ENCODE measurements at regions not wholly inside any gene's neighbourhood (a gene's known extent, or its start where the extent isn't known, plus 50 kb on each side); places are given as distances from the start of the nearest gene placed in this dataset.

DNA sequence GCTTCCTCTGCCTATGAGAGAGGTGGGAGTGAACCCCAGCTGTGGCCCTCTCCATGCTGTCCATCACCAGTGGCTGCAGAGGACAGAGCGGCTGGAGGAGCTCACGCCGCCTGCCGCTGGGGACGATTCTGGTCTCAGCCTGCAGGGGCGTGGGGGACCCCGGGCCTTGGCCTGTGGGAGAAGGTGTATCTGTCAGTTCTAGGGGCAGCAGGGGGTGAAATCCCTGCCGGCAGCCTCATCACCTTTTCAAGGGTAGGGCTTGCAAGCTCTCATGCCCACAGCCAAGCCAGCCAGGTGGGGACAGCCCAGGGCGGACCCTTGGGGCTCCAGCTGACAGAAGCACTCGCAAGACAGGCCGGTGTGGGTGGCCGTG is 80.2 kb downstream of the TSPAN17 start:
- Histone ChIP-seq H3K4me1 (ENCODE audit: control insufficient read depth in 1 of 2, extremely low read depth in 1 of 2, insufficient read depth in 2 of 2, low read length in 2 of 2) (peaks cover 0 to 34% of the 10 kb centered on the region in 2 experiments), H3K9me3 (no peaks in the 10 kb centered on the region), H3K36me3 (ENCODE audit: control insufficient read depth in 2 of 2, extremely low read depth in 1 of 2, insufficient read depth in 1 of 2, low read length in 1 of 2) (no peaks in the 10 kb centered on the region), H3K4me3 (ENCODE audit: control insufficient read depth in 1 of 2, extremely low read depth in 1 of 2, low read length in 1 of 2) (no peak overlapping the region), H3K27me3 (replicated peaks in 1 of 2; ENCODE audit: control insufficient read depth in 2 of 2, extremely low read depth in 1 of 2, insufficient read depth in 2 of 2, low read length in 1 of 2) (peaks cover 0 to 65% of the 10 kb centered on the region in 2 experiments), H3K27ac (ENCODE audit: low read length) (no peak overlapping the region)
- H3K4me1 Mint-ChIP-seq, result peaks cover 7 to 33% (median 12%) of the 10 kb centered on the region in 3 donors
- CTCF ChIA-PET, result no interaction called here
- no peak overlapping the region for H3K27ac Mint-ChIP-seq
- no peak overlapping the region for H3K4me3 Mint-ChIP-seq
- WGBS (ENCODE audit: insufficient coverage), result 93% methylated on average over 11 of the region's 12 CpGs
- no peaks in the 10 kb centered on the region for H3K36me3 Mint-ChIP-seq
- peaks cover 0 to 5% (median 0%) of the 10 kb centered on the region in 3 donors for H3K9me3 Mint-ChIP-seq
- ATAC-seq (replicated peaks in 1 of 4) (no peak), DNase-seq (no peak)
- peaks cover 40 to 45% of the 10 kb centered on the region in 2 donors for H3K27me3 Mint-ChIP-seq
- POLR2A ChIA-PET, result no interaction called here

DNA sequence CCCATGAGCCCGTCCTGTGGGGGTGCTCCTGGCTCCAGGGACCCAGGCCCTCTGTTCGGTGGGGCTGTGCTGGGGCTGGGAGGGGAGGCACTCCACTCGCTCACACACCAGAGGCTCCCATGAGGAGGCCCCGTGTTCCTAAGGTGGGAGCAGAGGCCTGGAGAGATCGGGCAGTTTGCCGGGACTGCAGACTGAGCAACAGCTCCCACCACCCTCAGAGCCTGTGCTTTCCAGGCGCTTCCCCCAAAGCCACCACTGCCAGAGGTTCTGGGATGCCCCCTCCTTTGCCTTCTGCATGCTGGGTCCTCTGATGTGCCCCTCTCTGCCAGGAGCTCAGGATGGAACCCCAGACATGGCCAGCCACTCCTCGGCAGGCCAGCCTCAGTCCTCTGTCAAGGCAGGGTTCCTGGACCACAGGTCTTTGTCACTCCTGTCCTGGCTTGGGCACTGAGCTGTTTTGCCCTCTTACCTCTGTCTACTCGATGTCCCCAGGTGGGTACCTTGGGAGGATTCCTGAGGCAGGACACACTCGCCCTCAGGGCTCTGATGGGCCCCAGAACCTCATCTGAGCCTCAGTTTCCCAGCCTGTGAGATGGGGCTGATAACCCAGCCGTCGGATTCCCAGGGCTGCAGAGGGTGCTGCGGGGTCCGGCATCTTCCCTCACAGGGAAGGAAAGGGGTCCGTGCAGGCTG is 80.8 kb downstream of the TSPAN17 start:
- Mint-ChIP-seq H3K36me3 (no peaks in the 10 kb centered on the region), H3K27me3 (peaks cover 41 to 48% of the 10 kb centered on the region in 2 donors), H3K4me1 (peaks cover 7 to 28% (median 8%) of the 10 kb centered on the region in 3 donors), H3K9me3 (peaks cover 0 to 5% (median 0%) of the 10 kb centered on the region in 3 donors), H3K4me3 (no peak overlapping the region), H3K27ac (no peak overlapping the region)
- ATAC-seq (replicated peaks in 1 of 4) (no peak), DNase-seq (no peak)
- Histone ChIP-seq H3K27me3 (replicated peaks in 1 of 2; ENCODE audit: control insufficient read depth in 2 of 2, extremely low read depth in 1 of 2, insufficient read depth in 2 of 2, low read length in 1 of 2) (peaks cover 0 to 65% of the 10 kb centered on the region in 2 experiments), H3K27ac (ENCODE audit: low read length) (no peak overlapping the region), H3K4me3 (ENCODE audit: control insufficient read depth in 1 of 2, extremely low read depth in 1 of 2, low read length in 1 of 2) (no peak overlapping the region), H3K4me1 (ENCODE audit: control insufficient read depth in 1 of 2, extremely low read depth in 1 of 2, insufficient read depth in 2 of 2, low read length in 2 of 2) (peaks cover 0 to 27% of the 10 kb centered on the region in 2 experiments), H3K9me3 (no peaks in the 10 kb centered on the region), H3K36me3 (ENCODE audit: control insufficient read depth in 2 of 2, extremely low read depth in 1 of 2, insufficient read depth in 1 of 2, low read length in 1 of 2) (no peaks in the 10 kb centered on the region)
- WGBS (ENCODE audit: insufficient coverage), result 79% methylated on average over 12 of the region's 15 CpGs
- CTCF ChIA-PET, result no interaction called here
- POLR2A ChIA-PET, result no interaction called here

DNA sequence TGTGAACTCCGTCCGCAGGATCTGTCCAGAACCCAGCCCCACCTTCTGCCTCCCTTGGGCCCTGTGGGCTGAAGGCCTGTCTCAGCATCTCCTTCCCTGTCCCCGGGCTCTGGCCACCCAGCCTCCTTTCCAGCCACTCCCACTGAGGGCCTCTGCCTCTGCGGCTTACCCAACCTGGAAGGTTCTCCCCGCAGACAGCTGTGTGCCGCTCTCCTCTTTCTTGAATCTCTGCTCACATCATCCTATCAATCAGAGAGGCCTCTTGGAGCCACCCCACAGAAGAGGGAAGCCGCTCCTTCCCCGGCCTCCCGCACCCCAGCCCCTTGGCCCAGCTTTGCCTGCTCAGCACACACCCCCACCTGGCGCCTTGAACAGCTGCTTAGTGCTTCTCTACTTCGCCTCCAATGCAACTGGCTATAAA is 81.5 kb upstream of the UNC5A start:
- no peak for DNase-seq
- peaks cover 0 to 5% (median 0%) of the 10 kb centered on the region in 3 donors for H3K9me3 Mint-ChIP-seq
- peaks cover 0 to 20% of the 10 kb centered on the region in 2 experiments for H3K4me1 ChIP-seq (ENCODE audit: control insufficient read depth in 1 of 2, extremely low read depth in 1 of 2, insufficient read depth in 2 of 2, low read length in 2 of 2)
- H3K27ac Mint-ChIP-seq, result no peak overlapping the region
- no peak for ATAC-seq (replicated peaks in 1 of 4)
- H3K4me1 Mint-ChIP-seq, result peaks cover under 1 to 21% (median 3%) of the 10 kb centered on the region in 3 donors
- peaks cover 35 to 44% of the 10 kb centered on the region in 2 donors for H3K27me3 Mint-ChIP-seq
- CTCF ChIA-PET, result no interaction called here
- H3K36me3 Mint-ChIP-seq, result no peaks in the 10 kb centered on the region
- no peaks in the 10 kb centered on the region for H3K36me3 ChIP-seq (ENCODE audit: control insufficient read depth in 2 of 2, extremely low read depth in 1 of 2, insufficient read depth in 1 of 2, low read length in 1 of 2)
- 96% methylated on average over 5 of the region's 11 CpGs for WGBS (ENCODE audit: insufficient coverage)
- no peak overlapping the region for H3K4me3 ChIP-seq (ENCODE audit: control insufficient read depth in 1 of 2, extremely low read depth in 1 of 2, low read length in 1 of 2)
- H3K9me3 ChIP-seq, result no peaks in the 10 kb centered on the region
- H3K4me3 Mint-ChIP-seq, result no peak overlapping the region
- no peak overlapping the region for H3K27ac ChIP-seq (ENCODE audit: low read length)
- H3K27me3 ChIP-seq (replicated peaks in 1 of 2; ENCODE audit: control insufficient read depth in 2 of 2, extremely low read depth in 1 of 2, insufficient read depth in 2 of 2, low read length in 1 of 2), result peaks cover 0 to 65% of the 10 kb centered on the region in 2 experiments
- POLR2A ChIA-PET, result no interaction called here

DNA sequence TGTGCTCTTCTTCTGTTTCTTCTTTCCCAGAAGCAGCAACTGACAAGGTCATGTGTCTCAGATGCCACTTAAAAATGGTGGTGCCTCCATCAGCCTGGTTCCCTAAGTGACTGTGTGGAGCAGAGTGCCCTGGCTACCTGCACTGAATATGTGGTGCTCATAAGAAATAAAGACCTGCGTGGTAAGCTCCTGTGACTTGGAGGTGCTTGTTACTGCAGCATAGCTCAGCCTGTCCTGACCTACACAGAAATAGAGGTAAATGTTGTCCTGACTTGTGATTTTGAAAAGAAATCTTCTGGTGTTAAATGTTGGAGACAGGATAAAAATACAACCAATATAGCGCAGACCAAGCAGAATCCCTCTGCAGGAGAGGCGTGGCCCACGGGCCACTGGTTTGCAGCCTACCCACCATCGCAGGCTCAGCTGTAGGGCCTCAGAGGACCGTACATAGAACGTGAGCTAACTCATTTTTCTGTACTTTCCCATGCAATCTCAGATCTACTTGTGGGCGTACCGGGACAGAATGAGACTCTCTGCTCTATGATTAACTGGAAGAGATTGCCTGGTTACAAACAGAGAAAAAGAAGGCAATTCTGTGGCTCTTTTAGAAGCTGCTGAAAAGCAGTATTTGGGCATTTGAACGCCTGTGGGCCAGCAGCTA is 79.4 kb upstream of the UNC5A start:
- H3K27ac ChIP-seq (ENCODE audit: low read length), result no peak overlapping the region
- peaks cover 0 to 13% of the 10 kb centered on the region in 2 experiments for H3K4me1 ChIP-seq (ENCODE audit: control insufficient read depth in 1 of 2, extremely low read depth in 1 of 2, insufficient read depth in 2 of 2, low read length in 2 of 2)
- Mint-ChIP-seq H3K27me3 (peaks cover 33 to 48% of the 10 kb centered on the region in 2 donors), H3K4me1 (peaks cover 0 to 7% (median 2%) of the 10 kb centered on the region in 3 donors), H3K9me3 (peaks cover 0 to 5% (median 0%) of the 10 kb centered on the region in 3 donors), H3K36me3 (no peaks in the 10 kb centered on the region), H3K4me3 (no peak overlapping the region), H3K27ac (no peak overlapping the region)
- no peaks in the 10 kb centered on the region for H3K36me3 ChIP-seq (ENCODE audit: control insufficient read depth in 2 of 2, extremely low read depth in 1 of 2, insufficient read depth in 1 of 2, low read length in 1 of 2)
- WGBS (ENCODE audit: insufficient coverage), result 68% methylated on average over 5 of the region's 10 CpGs
- DNase-seq (no peak), ATAC-seq (replicated peaks in 1 of 4) (no peak)
- ChIA-PET POLR2A (no interaction called here), CTCF (no interaction called here)
- no peaks in the 10 kb centered on the region for H3K9me3 ChIP-seq
- no peak overlapping the region for H3K4me3 ChIP-seq (ENCODE audit: control insufficient read depth in 1 of 2, extremely low read depth in 1 of 2, low read length in 1 of 2)
- peaks cover 0 to 69% of the 10 kb centered on the region in 2 experiments for H3K27me3 ChIP-seq (replicated peaks in 1 of 2; ENCODE audit: control insufficient read depth in 2 of 2, extremely low read depth in 1 of 2, insufficient read depth in 2 of 2, low read length in 1 of 2)

DNA sequence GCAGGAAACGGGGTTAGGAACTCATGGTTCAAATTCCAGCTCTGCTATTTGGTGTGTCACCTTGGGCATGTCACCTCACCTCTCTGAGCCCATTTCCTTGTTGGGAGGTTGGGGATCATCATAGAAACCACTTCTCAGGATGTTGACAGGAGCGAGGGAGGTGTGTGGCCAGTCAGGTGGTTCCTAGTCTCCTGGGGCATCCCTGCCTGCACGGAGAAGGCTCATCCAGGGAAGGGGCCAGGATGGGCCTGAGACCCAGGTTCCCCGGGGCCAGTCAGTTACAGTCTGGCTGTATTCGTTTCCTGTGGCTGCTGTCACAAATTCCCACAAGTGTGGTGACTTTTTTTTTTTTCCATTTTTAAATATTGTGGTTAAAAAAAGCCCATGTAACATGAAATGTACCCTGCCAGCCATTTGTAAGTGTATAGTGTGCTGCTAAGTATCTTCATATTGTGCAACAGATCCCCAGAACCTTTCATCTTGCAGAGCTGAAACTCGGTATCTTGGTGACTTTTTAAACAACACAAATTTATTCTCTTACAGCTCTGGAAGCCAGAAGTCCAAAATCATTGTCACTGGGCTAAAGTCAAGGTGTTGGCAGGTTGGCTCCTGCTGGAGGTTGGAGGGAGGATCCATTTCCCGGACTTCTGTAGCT is 78.7 kb upstream of the UNC5A start:
- DNase-seq (no peak), ATAC-seq (replicated peaks in 1 of 4) (no peak)
- H3K36me3 Mint-ChIP-seq, result no peaks in the 10 kb centered on the region
- no peak overlapping the region for H3K4me3 Mint-ChIP-seq
- ChIA-PET POLR2A (no interaction called here), CTCF (no interaction called here)
- H3K9me3 Mint-ChIP-seq, result peaks cover 0 to 5% (median 0%) of the 10 kb centered on the region in 3 donors
- H3K4me1 ChIP-seq (ENCODE audit: control insufficient read depth in 1 of 2, extremely low read depth in 1 of 2, insufficient read depth in 2 of 2, low read length in 2 of 2), result peaks cover 0 to 7% of the 10 kb centered on the region in 2 experiments
- H3K27ac Mint-ChIP-seq, result no peak overlapping the region
- no peaks in the 10 kb centered on the region for H3K9me3 ChIP-seq
- H3K4me3 ChIP-seq (ENCODE audit: control insufficient read depth in 1 of 2, extremely low read depth in 1 of 2, low read length in 1 of 2), result no peak overlapping the region
- peaks cover 0 to 69% of the 10 kb centered on the region in 2 experiments for H3K27me3 ChIP-seq (replicated peaks in 1 of 2; ENCODE audit: control insufficient read depth in 2 of 2, extremely low read depth in 1 of 2, insufficient read depth in 2 of 2, low read length in 1 of 2)
- no peaks in the 10 kb centered on the region for H3K36me3 ChIP-seq (ENCODE audit: control insufficient read depth in 2 of 2, extremely low read depth in 1 of 2, insufficient read depth in 1 of 2, low read length in 1 of 2)
- peaks cover 0 to 3% (median 0%) of the 10 kb centered on the region in 3 donors for H3K4me1 Mint-ChIP-seq
- H3K27me3 Mint-ChIP-seq, result peaks cover 33 to 50% of the 10 kb centered on the region in 2 donors
- WGBS (ENCODE audit: insufficient coverage), result no CpG with 5 or more reads among the region's 7 CpGs
- no peak overlapping the region for H3K27ac ChIP-seq (ENCODE audit: low read length)

DNA sequence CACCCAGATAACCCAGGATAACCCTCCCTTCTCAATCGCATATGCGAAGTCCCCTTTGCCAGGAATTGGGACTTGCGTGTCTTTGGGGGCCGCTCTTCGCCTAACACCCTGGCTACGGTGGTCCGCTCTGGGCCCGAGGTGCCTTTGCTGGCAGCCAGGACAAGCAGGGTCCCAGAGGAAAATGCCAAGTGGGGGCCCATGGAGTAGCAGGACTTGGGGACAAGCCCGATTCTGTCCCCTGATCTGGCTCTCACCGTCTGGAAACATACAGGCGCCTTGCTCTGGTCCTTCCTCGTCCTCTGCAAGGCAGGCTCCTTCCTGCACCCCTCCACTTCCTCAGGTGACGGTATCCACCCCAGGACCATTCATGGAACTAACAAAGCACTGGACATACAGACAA is 78.1 kb upstream of the UNC5A start:
- peaks cover 35 to 54% of the 10 kb centered on the region in 2 donors for H3K27me3 Mint-ChIP-seq
- 88% methylated on average over 11 of the region's 13 CpGs for WGBS (ENCODE audit: insufficient coverage)
- ATAC-seq (replicated peaks in 1 of 4), result no peak
- Histone ChIP-seq H3K4me3 (ENCODE audit: control insufficient read depth in 1 of 2, extremely low read depth in 1 of 2, low read length in 1 of 2) (no peak overlapping the region), H3K9me3 (no peaks in the 10 kb centered on the region), H3K4me1 (ENCODE audit: control insufficient read depth in 1 of 2, extremely low read depth in 1 of 2, insufficient read depth in 2 of 2, low read length in 2 of 2) (peaks cover 0 to under 1% of the 10 kb centered on the region in 2 experiments), H3K27me3 (replicated peaks in 1 of 2; ENCODE audit: control insufficient read depth in 2 of 2, extremely low read depth in 1 of 2, insufficient read depth in 2 of 2, low read length in 1 of 2) (peaks cover 0 to 68% of the 10 kb centered on the region in 2 experiments), H3K36me3 (ENCODE audit: control insufficient read depth in 2 of 2, extremely low read depth in 1 of 2, insufficient read depth in 1 of 2, low read length in 1 of 2) (no peaks in the 10 kb centered on the region), H3K27ac (ENCODE audit: low read length) (no peak overlapping the region)
- ChIA-PET POLR2A (no interaction called here), CTCF (no interaction called here)
- H3K9me3 Mint-ChIP-seq, result peaks cover 0 to 5% (median 0%) of the 10 kb centered on the region in 3 donors
- H3K36me3 Mint-ChIP-seq, result no peaks in the 10 kb centered on the region
- no peak overlapping the region for H3K4me3 Mint-ChIP-seq
- DNase-seq, result no peak
- no peaks in the 10 kb centered on the region for H3K4me1 Mint-ChIP-seq
- H3K27ac Mint-ChIP-seq, result no peak overlapping the region

Data from T-cell (primary cell).